ENCODE measurements at regions not wholly inside any gene's neighbourhood (a gene's known extent, or its start where the extent isn't known, plus 50 kb on each side); places are given as distances from the start of the nearest gene placed in this dataset.

DNA sequence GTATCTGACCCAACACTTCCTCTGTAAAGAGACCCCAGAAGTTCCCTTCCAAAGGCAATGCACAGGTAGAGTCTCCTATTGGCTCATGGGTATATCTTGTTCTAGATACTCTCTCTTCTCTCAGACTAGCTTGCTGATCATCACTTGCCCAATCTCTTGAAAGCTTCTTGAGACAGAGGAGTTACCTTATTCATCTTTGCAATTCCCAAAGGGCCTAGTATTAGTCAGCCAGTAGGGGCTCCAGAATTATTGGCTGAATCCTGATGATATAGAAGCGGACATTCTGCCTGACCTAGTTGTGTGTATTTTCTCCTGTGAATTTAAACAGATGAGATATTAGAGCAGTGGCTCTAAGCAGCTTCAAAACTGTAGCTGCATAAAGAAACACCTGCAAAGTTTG lies 304.0 kb upstream of the KLF4 start:
- no peaks in the 10 kb centered on the region for H3K36me3 ChIP-seq
- H3K27me3 ChIP-seq, result peaks cover 19% of the 10 kb centered on the region
- H3K4me3 ChIP-seq, result no peak overlapping the region
- no peak for DNase-seq (ENCODE audit: low read depth in 1 of 2, low spot score in 1 of 2)
- H3K9me3 ChIP-seq (ENCODE audit: low read depth), result no peaks in the 10 kb centered on the region
- no peaks in the 10 kb centered on the region for H3K4me1 ChIP-seq (ENCODE audit: low read depth)
- TF ChIP-seq, protein P1, sequence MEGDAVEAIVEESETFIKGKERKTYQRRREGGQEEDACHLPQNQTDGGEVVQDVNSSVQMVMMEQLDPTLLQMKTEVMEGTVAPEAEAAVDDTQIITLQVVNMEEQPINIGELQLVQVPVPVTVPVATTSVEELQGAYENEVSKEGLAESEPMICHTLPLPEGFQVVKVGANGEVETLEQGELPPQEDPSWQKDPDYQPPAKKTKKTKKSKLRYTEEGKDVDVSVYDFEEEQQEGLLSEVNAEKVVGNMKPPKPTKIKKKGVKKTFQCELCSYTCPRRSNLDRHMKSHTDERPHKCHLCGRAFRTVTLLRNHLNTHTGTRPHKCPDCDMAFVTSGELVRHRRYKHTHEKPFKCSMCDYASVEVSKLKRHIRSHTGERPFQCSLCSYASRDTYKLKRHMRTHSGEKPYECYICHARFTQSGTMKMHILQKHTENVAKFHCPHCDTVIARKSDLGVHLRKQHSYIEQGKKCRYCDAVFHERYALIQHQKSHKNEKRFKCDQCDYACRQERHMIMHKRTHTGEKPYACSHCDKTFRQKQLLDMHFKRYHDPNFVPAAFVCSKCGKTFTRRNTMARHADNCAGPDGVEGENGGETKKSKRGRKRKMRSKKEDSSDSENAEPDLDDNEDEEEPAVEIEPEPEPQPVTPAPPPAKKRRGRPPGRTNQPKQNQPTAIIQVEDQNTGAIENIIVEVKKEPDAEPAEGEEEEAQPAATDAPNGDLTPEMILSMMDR (IDR thresholded peaks at IDR 0.05; ENCODE audit: low read depth, low read length), result no peak
- H3K27ac ChIP-seq, result no peak overlapping the region

DNA sequence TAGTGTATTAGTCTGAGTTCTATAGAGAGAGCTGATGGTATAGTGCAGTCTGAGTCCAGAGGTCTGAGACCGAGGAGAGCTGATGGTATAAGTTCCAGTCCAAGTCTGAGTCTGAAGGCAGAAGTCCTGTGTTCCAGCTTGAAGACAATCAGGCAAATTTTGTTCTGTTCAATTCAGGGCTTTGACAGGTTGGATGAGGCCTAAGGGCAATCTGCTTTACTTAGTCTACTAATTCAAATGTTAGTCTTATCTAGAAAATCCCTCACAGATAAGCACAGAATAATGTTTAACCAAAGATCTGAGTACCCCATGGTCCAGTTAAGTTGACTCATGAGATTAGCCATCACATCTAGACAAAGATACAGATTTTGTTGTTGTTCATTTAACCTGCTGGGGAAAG lies 303.0 kb upstream of the KLF4 start:
- Histone ChIP-seq H3K36me3 (no peaks in the 10 kb centered on the region), H3K9me3 (ENCODE audit: low read depth) (no peaks in the 10 kb centered on the region), H3K4me1 (ENCODE audit: low read depth) (no peaks in the 10 kb centered on the region), H3K27me3 (peaks cover 26% of the 10 kb centered on the region), H3K27ac (no peak overlapping the region), H3K4me3 (no peak overlapping the region)
- no peak for DNase-seq (ENCODE audit: low read depth in 1 of 2, low spot score in 1 of 2)
- TF ChIP-seq, protein P1 (IDR thresholded peaks at IDR 0.05; ENCODE audit: low read depth, low read length), result no peak

DNA sequence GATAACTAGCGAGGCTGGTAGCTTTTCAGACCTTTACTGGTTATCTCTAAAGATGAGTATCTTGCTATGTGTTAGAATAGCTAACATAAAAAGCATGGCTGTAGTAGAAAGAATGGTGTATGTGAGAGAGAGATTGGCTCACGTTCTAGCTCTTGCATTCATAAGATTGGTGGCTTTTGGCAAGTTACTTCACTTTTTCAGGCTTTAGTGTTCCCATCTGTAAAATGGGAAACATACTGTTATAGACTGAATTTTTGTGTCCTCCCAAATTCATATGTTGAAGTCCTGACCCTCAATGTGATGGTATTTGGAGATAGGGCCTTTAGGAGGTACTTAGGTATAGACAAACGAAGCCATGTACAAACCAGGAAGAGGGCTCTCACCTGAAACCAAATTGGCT lies 302.4 kb upstream of the KLF4 start:
- no peaks in the 10 kb centered on the region for H3K9me3 ChIP-seq (ENCODE audit: low read depth)
- H3K36me3 ChIP-seq, result no peaks in the 10 kb centered on the region
- no peak overlapping the region for H3K4me3 ChIP-seq
- no peak overlapping the region for H3K27ac ChIP-seq
- DNase-seq (ENCODE audit: low read depth in 1 of 2, low spot score in 1 of 2), result no peak
- H3K27me3 ChIP-seq, result peaks cover 26% of the 10 kb centered on the region
- TF ChIP-seq, protein P1 (IDR thresholded peaks at IDR 0.05; ENCODE audit: low read depth, low read length), result no peak
- H3K4me1 ChIP-seq (ENCODE audit: low read depth), result no peaks in the 10 kb centered on the region

DNA sequence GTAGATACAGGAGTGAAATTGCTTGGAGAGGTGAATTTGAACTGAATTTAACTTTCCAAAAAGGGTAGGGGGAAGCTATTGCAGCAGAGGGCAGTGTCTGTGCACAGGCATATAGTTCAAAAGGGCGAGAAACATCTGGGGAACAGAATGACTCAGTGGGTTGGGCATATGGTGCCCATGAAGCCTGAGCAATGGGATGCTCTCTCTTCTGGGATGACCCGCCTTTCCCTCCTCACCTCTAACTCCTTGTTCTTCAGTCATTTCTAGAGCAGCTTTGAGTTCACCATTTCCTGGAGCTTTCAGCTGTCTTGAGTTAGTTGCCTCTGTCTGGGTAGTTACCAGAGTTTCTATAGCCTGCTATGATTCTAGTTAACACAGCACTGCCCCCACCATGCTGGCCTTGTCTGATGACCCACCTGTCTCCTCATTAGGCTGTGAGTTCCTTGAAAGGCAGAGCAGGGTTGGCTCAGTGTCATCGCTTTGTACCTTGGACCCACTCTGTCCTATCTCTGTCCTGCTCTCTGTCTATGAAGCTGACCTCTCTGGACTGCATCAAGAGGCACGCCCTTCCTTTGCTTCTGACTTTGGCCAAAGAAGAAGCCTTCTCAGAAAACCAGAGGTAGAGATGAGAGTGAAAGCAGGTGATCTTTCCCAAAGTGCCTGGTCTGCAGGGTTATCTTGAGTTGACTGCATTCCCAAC lies 299.6 kb upstream of the KLF4 start:
- Histone ChIP-seq H3K4me1 (ENCODE audit: low read depth) (no peaks in the 10 kb centered on the region), H3K36me3 (no peaks in the 10 kb centered on the region), H3K4me3 (no peak overlapping the region), H3K9me3 (ENCODE audit: low read depth) (no peaks in the 10 kb centered on the region), H3K27ac (no peak overlapping the region), H3K27me3 (peaks cover 26% of the 10 kb centered on the region)
- TF ChIP-seq, protein P1 (IDR thresholded peaks at IDR 0.05; ENCODE audit: low read depth, low read length), result no peak
- DNase-seq (ENCODE audit: low read depth in 1 of 2, low spot score in 1 of 2), result no peak

DNA sequence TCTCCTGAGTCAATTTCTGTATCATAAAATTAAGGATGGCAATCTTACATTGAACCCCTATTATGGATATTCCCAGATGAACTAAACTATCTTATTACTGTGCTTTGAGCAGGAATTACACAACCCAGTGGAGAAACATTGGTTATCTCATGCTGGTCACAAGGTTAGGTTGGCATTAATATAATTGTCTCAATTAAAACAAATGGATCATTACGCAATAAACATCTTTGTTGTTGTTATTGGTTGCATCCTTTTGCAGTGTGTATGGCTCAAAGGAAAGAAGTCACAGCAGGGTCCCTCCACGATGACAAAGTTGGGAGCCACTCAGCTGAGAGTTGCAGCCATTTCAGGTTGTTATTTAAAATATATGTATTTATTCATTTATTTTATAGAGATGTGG lies 297.0 kb upstream of the KLF4 start:
- Histone ChIP-seq H3K4me1 (ENCODE audit: low read depth) (no peaks in the 10 kb centered on the region), H3K4me3 (no peak overlapping the region), H3K27ac (no peak overlapping the region), H3K27me3 (peaks cover 26% of the 10 kb centered on the region), H3K36me3 (no peaks in the 10 kb centered on the region), H3K9me3 (ENCODE audit: low read depth) (no peaks in the 10 kb centered on the region)
- no peak for DNase-seq (ENCODE audit: low read depth in 1 of 2, low spot score in 1 of 2)
- TF ChIP-seq, protein P1 (IDR thresholded peaks at IDR 0.05; ENCODE audit: low read depth, low read length), result no peak
